Prostate gland (tissue), 2 donors: ENCODE measurements at regions not wholly inside any gene's neighbourhood (a gene's known extent, or its start where the extent isn't known, plus 50 kb on each side); places are given as distances from the start of the nearest gene placed in this dataset.
"Not testable (repeated sequence)": the region's sequence is repeated elsewhere in the genome, so short reads cannot be mapped to it uniquely, and the experiment has no call there.

Experiments used
- DNase-seq: peaks from one replicate; pipeline ENCODE4 v3.0.0-alpha.2; 2019; ENCODE audit warnings: low spot score
- H3K27ac ChIP-seq, 2 donors: fragments of 200-600 bp; sonication (generic); 2 replicates each; pipeline ENCODE4 v1.5.1; 2017 to 2019
- H3K27me3 ChIP-seq: fragments of 200-600 bp; sonication (generic); replicated peaks from 2 replicates; pipeline ENCODE4 v1.5.1; 2019; ENCODE audit not compliant: insufficient read depth
- H3K36me3 ChIP-seq, 2 donors: fragments of 200-600 bp; sonication (generic); 1 replicate in 1 of 2; 2 replicates in 1 of 2; pipeline versions ENCODE4 v1.5.1 to v1.8.1; 2017 to 2019
- H3K4me1 ChIP-seq: fragments of 200-600 bp; sonication (generic); replicated peaks from 2 replicates; pipeline ENCODE4 v1.5.1; 2019
- H3K4me3 ChIP-seq, 2 donors: fragments of 200-600 bp; sonication (generic); 2 replicates each; pipeline ENCODE4 v1.5.1; 2017 to 2019
- H3K9me3 ChIP-seq: fragments of 200-600 bp; sonication (generic); 2 replicates; pipeline ENCODE4 v1.5.1; 2017
- CTCF ChIP-seq, 4 experiments: fragments of 200-600 bp in 2 of 4; fragments of 450-650 bp in 2 of 4; sonication (generic) in 2 of 4; IDR thresholded peaks; 1 replicate in 3 of 4; 2 replicates in 1 of 4; pipeline ENCODE4 v1.5.1; 2016 to 2019; ENCODE audit warnings: antibody characterized with exemption in 4 of 4, mild to moderate bottlenecking in 2 of 4, moderate library complexity in 2 of 4
- POLR2A ChIP-seq: fragments of 450-650 bp; IDR thresholded peaks from one replicate; pipeline ENCODE4 v1.6.1; 2016; ENCODE audit warnings: antibody characterized with exemption, mild to moderate bottlenecking
- POLR2AphosphoS5 ChIP-seq: sonication (generic); formaldehyde crosslinking; IDR thresholded peaks from one replicate; pipeline ENCODE4 v1.6.1; 2017; ENCODE audit warnings: antibody characterized with exemption
- WGBS: methylation state at CpG from one replicate; pipeline ENCODE4 v1.1.5; 2018; 5-methylcytosine and 5-hydroxymethylcytosine counted together
- intact Hi-C: fragments of 100-400 bp; cut with DNase I; formaldehyde crosslinking; loops from one replicate; pipeline ENCODE4 v1.14.2; 2022

GRCh38 chr22:18731075-18731666 is 119.5 kb upstream of the RIMBP3 start:
- Histone ChIP-seq H3K4me3 (no peak overlapping the region), H3K9me3 (no peaks in the 10 kb centered on the region), H3K36me3 (no peaks in the 10 kb centered on the region), H3K27ac (no peak overlapping the region), H3K27me3 (no peaks in the 10 kb centered on the region), H3K4me1 (no peaks in the 10 kb centered on the region)
- no peak for TF ChIP-seq POLR2AphosphoS5
- TF ChIP-seq POLR2A, result no peak
- TF ChIP-seq CTCF (IDR thresholded peaks at IDR 0.05), result no peak
- intact Hi-C loops, result no loop called here
- DNase-seq, result no peak

- H3K36me3 ChIP-seq, intact Hi-C loops, H3K9me3 ChIP-seq, H3K27me3 ChIP-seq, H3K4me3 ChIP-seq, H3K27ac ChIP-seq, H3K4me1 ChIP-seq: not testable (repeated sequence)
- DNase-seq, result peak; percentile 95
- 75% methylated on average over 3 of the region's 3 CpGs for WGBS
Measured at GRCh38 chr22:18730410-18730809, 118.7 kb upstream of the RIMBP3 start.
